HG02759 (cell line): ENCODE measurements at regions not wholly inside any gene's neighbourhood (a gene's known extent, or its start where the extent isn't known, plus 50 kb on each side); places are given as distances from the start of the nearest gene placed in this dataset.

Experiments
- ATAC-seq: cut with Tn5 transposase; IDR thresholded peaks from one replicate; pipeline ENCODE4 v1.9.1; 2021; ENCODE audit warnings: mild to moderate bottlenecking, moderate library complexity; ENCODE audit not compliant: unreplicated experiment

DNA sequence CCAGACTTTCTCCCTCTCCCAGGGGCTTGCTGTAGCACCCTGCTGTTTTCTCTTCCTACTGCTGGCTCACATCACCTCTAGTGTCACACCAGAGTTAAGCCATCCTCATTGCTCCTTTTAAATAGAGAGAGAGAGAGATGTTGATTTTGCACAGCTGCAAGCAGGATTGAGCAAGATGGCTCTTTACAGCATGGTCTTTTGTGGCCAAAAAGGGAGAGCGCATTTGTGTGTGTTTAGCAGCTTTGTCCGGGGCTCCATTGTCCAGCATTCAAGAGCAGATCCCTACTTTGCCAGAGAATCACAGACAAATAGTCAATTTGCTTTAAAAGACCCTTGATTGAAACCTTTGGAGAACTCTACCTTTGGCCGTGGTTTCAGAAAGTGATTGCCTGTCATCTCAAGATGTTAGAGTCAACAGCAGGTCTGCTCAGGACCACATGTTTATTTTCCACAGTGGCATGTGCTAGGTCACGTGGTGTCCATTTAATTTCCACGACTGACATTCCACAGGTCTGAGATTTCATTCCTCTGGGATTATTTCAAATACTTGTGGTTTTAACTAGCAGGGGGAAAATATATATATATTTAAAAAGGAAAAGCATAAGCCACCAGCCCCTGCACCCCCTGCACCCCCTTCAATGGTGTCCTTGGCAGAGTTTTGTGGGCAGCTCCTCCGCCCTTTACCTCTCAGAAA, 359.9 kb upstream of the SLC14A2 start:
- no peak for ATAC-seq

- ATAC-seq = no peak
Measured at GRCh38 chr18:45260125-45260524, 355.2 kb upstream of the SLC14A2 start.

DNA sequence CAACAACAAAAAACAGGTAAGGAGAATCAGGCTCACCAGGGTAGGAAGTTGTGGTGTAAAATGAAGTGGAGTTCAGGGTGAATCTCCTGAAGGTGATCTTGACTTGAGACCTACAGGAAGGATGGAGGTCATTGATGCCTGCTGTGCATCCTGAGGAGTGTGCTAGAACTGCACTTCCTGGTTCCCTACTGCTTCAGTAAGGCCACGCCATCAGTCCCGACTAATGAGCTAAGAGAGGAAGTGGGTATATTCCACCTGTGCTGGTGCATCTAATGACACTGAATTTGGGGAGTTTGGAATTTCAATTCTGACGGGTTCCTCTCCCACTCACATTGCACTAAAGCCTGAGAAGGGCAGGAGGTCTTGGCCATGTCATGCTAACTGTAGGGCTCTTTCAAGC, 349.3 kb upstream of the SLC14A2 start:
- ATAC-seq = no peak

DNA sequence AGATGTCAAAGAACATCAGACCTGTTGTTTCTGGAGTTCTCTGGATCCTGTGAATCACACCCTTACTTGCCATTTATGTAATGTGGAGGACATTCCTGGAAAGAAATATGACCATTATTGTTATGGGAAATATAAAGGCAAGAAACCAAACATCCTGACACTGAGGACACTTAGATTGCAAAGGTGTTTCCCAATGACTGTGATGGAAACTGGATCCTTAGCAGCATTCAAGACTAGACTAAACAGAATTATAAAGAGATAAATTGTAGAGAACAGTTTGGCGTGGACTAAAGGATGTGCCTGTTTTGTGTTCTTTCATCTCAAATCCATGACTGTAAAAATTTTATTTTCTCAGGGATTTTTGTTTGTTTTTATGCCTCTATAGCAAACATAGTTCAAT, 347.7 kb upstream of the SLC14A2 start:
- no peak for ATAC-seq

DNA sequence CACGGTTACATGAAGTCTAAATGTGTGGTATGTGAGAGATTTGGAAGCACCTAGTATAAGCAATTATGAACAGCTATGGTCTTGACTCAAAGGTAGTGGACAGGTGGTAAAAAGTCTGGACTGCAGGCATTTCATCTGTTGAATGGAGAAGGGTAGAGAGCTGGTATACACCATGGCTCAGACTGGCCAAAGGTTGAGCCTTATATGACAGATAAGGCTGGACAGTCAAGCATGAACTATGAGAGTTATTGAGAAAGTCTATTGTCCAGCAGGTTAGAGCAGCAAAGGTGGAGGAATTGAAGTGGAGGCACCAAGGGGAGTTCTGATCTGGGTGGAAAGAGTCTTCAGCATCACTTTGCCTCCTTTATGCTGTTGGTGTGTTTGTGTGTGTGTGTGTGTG, 346.7 kb upstream of the SLC14A2 start:
- ATAC-seq = no peak

DNA sequence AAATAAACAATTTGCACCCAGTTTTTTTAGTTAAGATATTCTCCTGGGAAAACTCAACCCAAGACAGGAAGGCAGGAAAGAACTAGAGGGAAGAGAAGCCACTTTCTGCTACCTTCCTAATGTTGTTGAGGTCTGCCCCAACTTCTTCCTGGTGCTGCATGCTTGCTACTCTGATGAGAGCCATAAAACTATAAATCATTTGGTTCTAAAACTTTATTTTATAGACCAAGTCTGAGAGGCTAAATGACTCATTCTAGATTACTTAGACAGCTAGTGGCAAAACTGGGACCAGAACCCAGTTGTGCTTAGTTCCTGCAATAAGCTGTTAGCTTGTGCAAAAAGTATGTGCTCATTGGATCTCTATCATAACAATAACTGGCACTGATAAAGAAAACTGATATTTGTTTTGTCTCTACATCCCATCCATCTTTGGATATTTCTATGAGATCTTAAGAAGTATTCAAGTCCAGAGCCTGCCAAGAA, 344.9 kb upstream of the SLC14A2 start:
- no peak for ATAC-seq

- no peak for ATAC-seq
Measured at GRCh38 chr18:45274026-45274425, 341.2 kb upstream of the SLC14A2 start.

- ATAC-seq = no peak
Measured at GRCh38 chr18:45275367-45276113, 339.7 kb upstream of the SLC14A2 start.

DNA sequence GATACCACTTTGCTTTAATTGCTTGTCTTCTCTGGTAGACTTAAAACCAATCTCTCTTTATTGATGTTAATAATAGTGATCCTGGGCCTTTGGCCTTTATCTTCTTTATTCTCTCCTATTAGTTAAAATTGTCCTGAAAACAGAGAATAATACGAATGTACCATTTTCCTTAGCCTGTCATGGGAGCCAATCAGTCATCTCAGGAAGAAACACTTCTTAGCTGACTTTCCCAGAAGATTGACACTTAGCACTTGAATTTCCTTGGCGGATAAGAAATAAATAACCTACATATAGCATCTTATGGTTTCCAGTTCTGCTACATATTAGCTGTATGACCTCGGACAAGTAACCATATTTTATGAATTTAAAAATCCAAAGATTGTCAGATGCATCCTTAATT, 338.4 kb upstream of the SLC14A2 start:
- ATAC-seq = no peak

DNA sequence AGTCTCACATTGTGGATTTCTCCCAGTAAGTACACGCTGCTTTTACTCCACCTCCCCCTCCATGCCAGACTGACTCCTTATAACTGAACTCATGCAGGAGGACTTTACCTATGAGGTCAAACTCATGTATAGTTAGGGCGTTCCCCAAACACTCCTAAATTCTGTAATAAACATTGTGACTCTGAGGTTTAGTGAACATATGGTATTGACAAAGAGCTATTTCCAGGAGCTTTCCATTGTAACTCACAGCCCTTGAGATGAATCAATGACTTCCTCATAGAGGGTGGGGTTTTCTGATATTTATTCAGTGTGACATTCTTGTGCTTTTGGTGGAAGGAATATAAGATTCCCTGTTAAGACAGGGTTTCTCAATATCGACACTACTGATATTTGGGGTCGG, 337.4 kb upstream of the SLC14A2 start:
- ATAC-seq = no peak

- ATAC-seq = no peak
Measured at GRCh38 chr18:45280481-45281276, 334.6 kb upstream of the SLC14A2 start.

- ATAC-seq = no peak
Measured at GRCh38 chr18:45282101-45282812, 333.0 kb upstream of the SLC14A2 start.

DNA sequence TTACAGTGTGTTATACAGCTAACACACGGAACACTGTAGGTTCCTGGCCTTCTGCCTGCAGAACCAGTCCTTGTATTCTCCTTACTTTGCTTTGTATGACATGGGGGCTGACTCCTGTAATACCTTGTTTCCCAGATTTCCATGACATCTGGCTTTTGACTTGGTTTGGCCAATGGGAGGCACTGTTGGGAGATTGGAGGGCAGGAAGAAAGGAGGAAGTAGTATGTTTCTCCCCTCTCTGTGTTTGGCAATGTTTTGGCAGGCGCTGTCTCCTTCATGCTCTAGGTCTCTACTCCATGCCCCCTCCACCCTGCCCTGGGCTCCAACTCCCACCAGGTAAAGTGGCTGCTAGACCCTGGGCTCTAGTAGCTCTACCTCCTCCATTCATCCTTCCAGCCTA, 331.1 kb upstream of the SLC14A2 start:
- ATAC-seq = no peak

GRCh38 chr18:45284851-45285250, 330.4 kb upstream of the SLC14A2 start:
- no peak for ATAC-seq

DNA sequence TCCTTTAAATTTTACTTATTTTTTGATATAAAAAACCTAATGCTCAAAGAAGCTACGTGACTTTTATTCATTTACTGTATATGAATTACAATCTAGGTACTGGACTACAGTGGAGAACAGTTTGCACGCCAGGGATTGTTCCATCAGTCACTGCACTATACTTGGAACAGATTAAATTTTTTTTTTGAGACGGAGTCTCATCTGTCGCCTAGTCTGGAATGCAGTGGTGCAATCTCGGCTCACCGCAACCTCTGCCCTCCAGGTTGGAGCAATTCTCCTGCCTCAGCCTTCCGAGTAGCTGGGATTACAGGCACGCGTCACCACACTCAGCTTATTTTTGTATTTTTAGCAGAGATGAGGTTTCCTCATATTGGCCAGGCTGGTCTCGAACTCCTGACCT, 330.0 kb upstream of the SLC14A2 start:
- no peak for ATAC-seq

GRCh38 chr18:45286431-45286830, 328.8 kb upstream of the SLC14A2 start:
- no peak for ATAC-seq

DNA sequence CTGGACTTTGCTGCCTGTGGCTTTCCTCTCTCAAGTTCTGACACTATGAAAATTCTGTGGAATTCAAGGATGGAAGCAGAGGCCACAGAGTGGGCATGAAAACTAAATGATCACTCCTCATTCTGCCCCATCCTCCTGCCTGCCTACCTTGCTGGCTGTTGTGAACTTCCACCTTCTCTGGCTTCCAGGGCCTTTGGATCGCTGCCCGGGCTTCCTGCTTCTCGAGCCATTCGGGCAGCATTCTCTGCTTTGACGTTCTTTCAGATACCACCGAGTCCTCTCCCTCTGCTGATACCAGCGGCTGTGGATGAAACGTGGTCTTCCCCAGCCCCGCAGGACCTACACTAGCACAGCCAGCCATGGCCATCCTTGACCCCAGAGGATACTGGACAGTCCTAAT, 327.7 kb upstream of the SLC14A2 start:
- ATAC-seq = no peak

- ATAC-seq = no peak
Measured at GRCh38 chr18:45290364-45290763, 324.9 kb upstream of the SLC14A2 start.

DNA sequence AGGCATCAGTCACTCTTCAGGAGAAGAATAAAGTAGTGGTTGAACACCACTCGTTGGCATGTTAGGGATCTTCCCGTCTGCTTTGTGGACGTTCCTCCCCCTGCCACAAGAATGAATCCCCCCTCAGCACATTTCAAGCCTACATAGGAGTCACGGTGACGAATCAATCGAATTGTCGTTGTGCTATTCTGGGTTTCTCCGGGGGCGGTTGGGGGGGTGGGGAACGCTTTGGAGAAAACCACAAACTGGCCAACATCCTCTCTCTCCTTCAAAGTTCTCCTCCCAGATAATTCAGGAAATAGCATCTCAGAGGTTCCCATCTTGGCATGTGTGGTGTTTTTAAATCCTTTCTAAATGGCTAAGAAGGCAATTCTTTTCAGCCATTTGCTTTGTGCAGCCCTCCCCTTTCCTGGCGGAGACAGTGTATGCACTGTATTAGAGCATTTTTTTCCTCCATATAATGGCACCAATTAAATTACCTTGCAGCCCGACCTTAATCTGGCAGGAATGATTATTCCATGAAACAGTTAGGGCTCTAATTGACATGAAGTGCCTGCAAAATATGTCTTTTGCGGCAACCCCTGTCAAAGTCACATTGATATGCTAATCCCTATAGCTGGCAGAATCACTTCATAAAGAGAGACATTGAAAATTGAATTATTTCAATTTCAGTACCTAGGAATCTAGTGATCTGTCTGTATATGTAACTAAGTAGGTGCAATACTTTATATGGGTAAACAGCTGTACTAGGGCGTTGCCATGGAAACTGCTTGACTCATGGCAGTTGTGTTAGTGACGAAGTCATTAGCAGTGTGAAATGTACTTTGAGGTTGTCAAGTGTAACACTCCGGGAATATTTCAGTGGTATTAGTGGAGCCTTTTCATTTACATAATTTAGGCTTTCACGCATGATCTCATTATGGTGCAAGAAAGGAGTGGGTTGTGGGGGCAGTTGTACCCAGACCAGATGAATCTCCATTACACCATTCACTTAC, 323.4 kb upstream of the SLC14A2 start:
- ATAC-seq = no peak

- no peak for ATAC-seq
Measured at GRCh38 chr18:45295388-45295787, 319.9 kb upstream of the SLC14A2 start.
